ENCODE measurements at regions not wholly inside any gene's neighbourhood (a gene's known extent, or its start where the extent isn't known, plus 50 kb on each side); places are given as distances from the start of the nearest gene placed in this dataset.

- Histone ChIP-seq H2BK20ac (ENCODE audit: low read depth, low read length, poor library complexity, severe bottlenecking) (no peak overlapping the region), H4K5ac (ENCODE audit: insufficient read length, low read depth, low read length) (no peak overlapping the region), H2BK12ac (ENCODE audit: insufficient read length, low read depth, low read length) (no peak overlapping the region), H3K27me3 (ENCODE audit: insufficient read depth, low read length) (no peaks in the 10 kb centered on the region), H3T11ph (ENCODE audit: low read length) (no peak overlapping the region), H2BK15ac (ENCODE audit: low read depth, low read length) (no peak overlapping the region), H3K4me2 (ENCODE audit: insufficient read depth, insufficient read length, low read length) (no peak overlapping the region), H3K4ac (ENCODE audit: low read depth, low read length) (no peak overlapping the region), H3K56ac (ENCODE audit: insufficient read length, low read depth, low read length) (no peak overlapping the region), H3K79me2 (ENCODE audit: insufficient read depth, low read length) (no peaks in the 10 kb centered on the region), H3K14ac (ENCODE audit: insufficient read depth, low read length) (no peak overlapping the region), H3K23me2 (ENCODE audit: insufficient read length, low read depth, low read length, poor library complexity, severe bottlenecking) (no peaks in the 10 kb centered on the region), H3K9ac (ENCODE audit: extremely low read depth, insufficient read length, low read length) (no peak overlapping the region), H3K79me1 (ENCODE audit: insufficient read depth, low read depth, low read length, poor library complexity, severe bottlenecking) (no peaks in the 10 kb centered on the region), H2BK120ac (ENCODE audit: low read depth, low read length, poor library complexity, severe bottlenecking) (no peak overlapping the region), H2AK5ac (ENCODE audit: insufficient read length, low read length) (no peak overlapping the region), H4K91ac (ENCODE audit: insufficient read length, low read depth, low read length) (no peak overlapping the region), H3K27ac (ENCODE audit: insufficient read length, low read depth, low read length) (no peak overlapping the region), H4K8ac (replicated peaks; ENCODE audit: insufficient read length, low read depth, low read length) (no peak overlapping the region), H3K4me1 (ENCODE audit: insufficient read depth, low read length) (no peaks in the 10 kb centered on the region), H4K20me1 (ENCODE audit: control insufficient read depth, insufficient read depth, insufficient read length) (no peaks in the 10 kb centered on the region), H3K18ac (ENCODE audit: insufficient read length, low read depth, low read length) (no peak overlapping the region), H3K9me3 (ENCODE audit: control insufficient read depth, low read depth, low read length) (no peaks in the 10 kb centered on the region), H3K23ac (ENCODE audit: insufficient read length, low read depth, low read length) (no peak overlapping the region), H2AFZ (ENCODE audit: low read length) (no peak overlapping the region), H2BK5ac (ENCODE audit: insufficient read length, low read length) (no peak overlapping the region)
- no peak for TF ChIP-seq CTCF (conservative IDR thresholded peaks at IDR 0.05)
- Mint-ChIP-seq H3K27me3 (ENCODE audit: low read depth) (no peaks in the 10 kb centered on the region), H3K36me3 (ENCODE audit: insufficient read depth in 1 of 3, low read depth in 3 of 3) (peaks cover 0 to 6% (median 0%) of the 10 kb centered on the region in 3 experiments; a peak in 2 of 7 replicates), H3K9me3 (peaks cover 0 to 10% of the 10 kb centered on the region in 2 experiments; a peak in 3 of 5 replicates), H3K4me1 (peaks cover 3 to 4% of the 10 kb centered on the region in 2 experiments; a peak in 1 of 4 replicates), H3K4me3 (no peak overlapping the region), H3K27ac (no peak overlapping the region)
- no peak for DNase-seq
These were observed 1079.3 kb upstream of the CDH9 start for GRCh38 chr5:28117691-28118090.

Data from H9 (cell line).